Heart left ventricle (tissue), 16 donors: ENCODE measurements at regions not wholly inside any gene's neighbourhood (a gene's known extent, or its start where the extent isn't known, plus 50 kb on each side); places are given as distances from the start of the nearest gene placed in this dataset.

ENCODE experiments used
- ATAC-seq, 4 donors: fragments of 200-7000 bp; cut with Tn5 transposase; one replicate each; pipeline ENCODE4 v1.9.1; 2020 to 2022; ENCODE audit warnings: moderate library complexity in 4 of 4, mild to moderate bottlenecking in 3 of 4, moderate number of reproducible peaks in 1 of 4
- DNase-seq, 5 donors: peaks; one replicate each; pipeline ENCODE4 v3.0.0-alpha.2; 2020
- H3K27ac ChIP-seq, 12 donors: fragments of 200-600 bp; sonication (generic) in 4 of 12; one replicate each; pipeline versions ENCODE4 v1.5.0 to v1.8.0; 2016 to 2022; ENCODE audit warnings: mild to moderate bottlenecking in 2 of 12
- H3K27me3 ChIP-seq, 9 donors: fragments of 200-600 bp; sonication (generic) in 2 of 9; one replicate each; pipeline versions ENCODE4 v1.5.1 to v1.8.0; 2016 to 2022; ENCODE audit warnings: mild to moderate bottlenecking in 3 of 9
- H3K36me3 ChIP-seq, 9 donors: fragments of 200-600 bp; sonication (generic) in 2 of 9; one replicate each; pipeline versions ENCODE4 v1.5.0 to v1.8.0; 2018 to 2022; ENCODE audit warnings: mild to moderate bottlenecking in 2 of 9
- H3K4me1 ChIP-seq, 12 donors: fragments of 200-600 bp; sonication (generic) in 4 of 12; one replicate each; pipeline versions ENCODE4 v1.5.0 to v1.8.0; 2016 to 2022; ENCODE audit warnings: mild to moderate bottlenecking in 3 of 12
- H3K4me3 ChIP-seq, 12 donors: fragments of 200-600 bp; sonication (generic) in 4 of 12; one replicate each; pipeline versions ENCODE4 v1.5.0 to v1.8.0; 2017 to 2022; ENCODE audit warnings: mild to moderate bottlenecking in 9 of 12, moderate library complexity in 4 of 12
- H3K9me3 ChIP-seq, 12 donors: fragments of 200-600 bp; sonication (generic) in 4 of 12; one replicate each; pipeline versions ENCODE4 v1.5.0 to v1.8.0; 2016 to 2022; ENCODE audit warnings: mild to moderate bottlenecking in 1 of 12
- POLR2A ChIP-seq, 2 donors: fragments of 450-650 bp; IDR thresholded peaks; one replicate each; pipeline ENCODE4 v1.6.1; 2017; ENCODE audit warnings: antibody characterized with exemption in 2 of 2, mild to moderate bottlenecking in 2 of 2, moderate library complexity in 2 of 2
- WGBS, 4 donors: extraction: QIAGEN DNeasy Blood & Tissue Kit in 2 of 4; methylation state at CpG; one replicate each; pipeline versions ENCODE4 v1.1.5 to v1.1.7; 2013 to 2018; 5-methylcytosine and 5-hydroxymethylcytosine counted together
- intact Hi-C, 10 donors: fragments of 100-400 bp; cut with DNase I; formaldehyde crosslinking; loops; one replicate each; pipeline versions ENCODE4 v1.11.1 to v1.14.2; 2022
- TF ChIP-seq, protein P1 (sequence below), 12 donors: fragments of 200-600 bp; sonication (generic) in 4 of 12; IDR thresholded peaks; one replicate each; pipeline versions ENCODE4 v1.5.0 to v1.8.0; 2018 to 2022; ENCODE audit warnings: antibody characterized with exemption in 12 of 12, mild to moderate bottlenecking in 5 of 12
- donor health status: ischemic (EF 13 %, LVEDD 7.1; RV severe dilation, severe dysfunction).
- donor health status: healthy with polysubstance abuse.
- donor health status: DM: no; HTN: yes; CAD: no.
- donor health status: DM: no; HTN: no; CAD: no.
- donor health status: ischemic (EF 25% LVEDD 6.9; RV normal size, moderate dysfunction).
- donor health status: ischemic (EF 25% LVEDD 5.7; RV mildly dilated, moderate dysfunction).
- donor health status: healthy.
- donor health status: DM: yes; HTN: yes; CAD: no.
- donor health status: ischemic (EF 35%, LVEDD 5.7; RV mildly dilated, moderate dysfunction).
- donor health status: nonischemic (EF 11% LVEDD 7.7; RV severe dilation, severe dysfunction).
- donor health status: DM: yes; HTN: yes; CAD: no.
- donor health status: PGD.
- donor health status: ischemic (EF 29% LVEDD 5.4; RV normal size, mild dysfunction).
- donor health status: nonischemic (EF 23%, LVEDD 6.1; RV moderate dilation, normal function).

DNA sequence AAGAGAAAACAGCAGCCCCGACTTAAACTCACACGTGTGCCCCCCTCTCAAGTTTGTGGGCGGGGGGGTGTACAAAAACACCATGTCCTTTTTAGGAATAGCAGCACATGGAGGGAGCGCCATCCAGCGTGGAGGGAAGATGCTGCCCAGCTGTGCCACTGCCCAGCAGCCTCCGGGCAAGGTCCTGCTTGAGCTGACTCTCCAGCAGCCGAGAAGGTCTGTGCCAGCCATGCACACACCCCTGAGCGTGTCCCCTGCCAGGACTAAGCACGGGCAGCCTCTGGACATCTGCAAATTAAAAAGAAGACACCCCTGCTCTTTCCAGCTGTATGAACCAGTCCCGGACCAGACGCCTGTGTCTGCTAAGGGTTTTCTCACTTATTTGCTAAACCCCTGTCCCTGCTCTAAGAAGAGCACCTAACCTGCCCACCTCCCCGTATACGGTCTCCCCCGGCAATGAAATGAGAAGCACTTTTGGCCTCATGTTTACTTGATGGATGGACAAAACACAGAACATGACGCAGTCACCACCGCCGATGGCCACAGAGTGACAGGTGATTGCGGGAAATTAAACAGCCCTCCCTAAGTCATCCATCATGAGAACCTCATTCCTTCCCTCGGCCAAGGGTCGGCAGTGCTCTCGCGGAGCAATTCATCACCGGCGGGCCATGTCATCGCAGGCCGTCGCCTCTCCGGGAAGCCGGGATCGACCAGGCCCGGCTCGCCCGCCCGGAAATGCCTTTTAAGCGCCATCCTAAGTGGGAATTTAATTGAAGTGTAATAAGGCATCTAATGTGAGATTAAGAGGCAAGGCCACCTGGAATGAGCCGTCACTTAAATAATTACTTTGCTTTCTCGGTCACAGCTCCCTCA is 96.9 kb downstream of the OLFM1 start:
- Histone ChIP-seq H3K27ac (no peak overlapping the region), H3K4me3 (no peak overlapping the region), H3K27me3 (peaks cover 3 to 74% (median 17%) of the 10 kb centered on the region in 9 donors), H3K4me1 (peaks cover 0 to 15% (median 9%) of the 10 kb centered on the region in 12 donors), H3K36me3 (no peaks in the 10 kb centered on the region), H3K9me3 (no peaks in the 10 kb centered on the region)
- ATAC-seq (no peak), DNase-seq (no peak)
- intact Hi-C loops, result no loop called here
- 35 to 50% (median 40%) methylated on average over 36 to 37 of the region's 37 CpGs for WGBS, 4 donors
- TF ChIP-seq, protein P1, sequence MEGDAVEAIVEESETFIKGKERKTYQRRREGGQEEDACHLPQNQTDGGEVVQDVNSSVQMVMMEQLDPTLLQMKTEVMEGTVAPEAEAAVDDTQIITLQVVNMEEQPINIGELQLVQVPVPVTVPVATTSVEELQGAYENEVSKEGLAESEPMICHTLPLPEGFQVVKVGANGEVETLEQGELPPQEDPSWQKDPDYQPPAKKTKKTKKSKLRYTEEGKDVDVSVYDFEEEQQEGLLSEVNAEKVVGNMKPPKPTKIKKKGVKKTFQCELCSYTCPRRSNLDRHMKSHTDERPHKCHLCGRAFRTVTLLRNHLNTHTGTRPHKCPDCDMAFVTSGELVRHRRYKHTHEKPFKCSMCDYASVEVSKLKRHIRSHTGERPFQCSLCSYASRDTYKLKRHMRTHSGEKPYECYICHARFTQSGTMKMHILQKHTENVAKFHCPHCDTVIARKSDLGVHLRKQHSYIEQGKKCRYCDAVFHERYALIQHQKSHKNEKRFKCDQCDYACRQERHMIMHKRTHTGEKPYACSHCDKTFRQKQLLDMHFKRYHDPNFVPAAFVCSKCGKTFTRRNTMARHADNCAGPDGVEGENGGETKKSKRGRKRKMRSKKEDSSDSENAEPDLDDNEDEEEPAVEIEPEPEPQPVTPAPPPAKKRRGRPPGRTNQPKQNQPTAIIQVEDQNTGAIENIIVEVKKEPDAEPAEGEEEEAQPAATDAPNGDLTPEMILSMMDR (IDR thresholded peaks at IDR 0.05), result no peak
- TF ChIP-seq POLR2A (IDR thresholded peaks at IDR 0.05), result no peak

DNA sequence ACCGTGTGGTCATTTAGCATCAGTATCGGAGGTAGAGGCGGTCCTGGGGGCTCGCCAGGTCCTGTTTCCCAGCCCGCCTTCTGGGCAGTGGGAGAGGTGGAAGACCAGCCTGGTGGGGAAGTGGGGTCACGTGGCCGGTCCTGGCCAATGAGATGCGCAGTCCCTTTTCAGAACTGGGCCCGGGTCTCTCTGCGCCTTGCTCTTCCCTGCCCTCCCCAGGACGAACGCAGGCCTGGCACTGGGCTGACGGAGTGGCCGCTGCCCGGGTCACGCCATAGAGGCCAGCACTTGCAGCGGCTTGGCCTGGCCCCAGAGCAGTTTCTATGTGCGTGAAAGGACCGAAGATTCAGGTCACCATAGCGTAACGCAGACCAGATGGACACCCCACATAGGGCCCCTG is 97.6 kb downstream of the OLFM1 start:
- 65 to 86% (median 85%) methylated on average over 6 to 21 of the region's 21 CpGs for whole genome bisulfite sequencing, 4 donors
- peaks cover 3 to 71% (median 17%) of the 10 kb centered on the region in 9 donors for H3K27me3 ChIP-seq
- no peak for TF ChIP-seq POLR2A (IDR thresholded peaks at IDR 0.05)
- TF ChIP-seq, protein P1 (IDR thresholded peaks at IDR 0.05), result no peak

DNA sequence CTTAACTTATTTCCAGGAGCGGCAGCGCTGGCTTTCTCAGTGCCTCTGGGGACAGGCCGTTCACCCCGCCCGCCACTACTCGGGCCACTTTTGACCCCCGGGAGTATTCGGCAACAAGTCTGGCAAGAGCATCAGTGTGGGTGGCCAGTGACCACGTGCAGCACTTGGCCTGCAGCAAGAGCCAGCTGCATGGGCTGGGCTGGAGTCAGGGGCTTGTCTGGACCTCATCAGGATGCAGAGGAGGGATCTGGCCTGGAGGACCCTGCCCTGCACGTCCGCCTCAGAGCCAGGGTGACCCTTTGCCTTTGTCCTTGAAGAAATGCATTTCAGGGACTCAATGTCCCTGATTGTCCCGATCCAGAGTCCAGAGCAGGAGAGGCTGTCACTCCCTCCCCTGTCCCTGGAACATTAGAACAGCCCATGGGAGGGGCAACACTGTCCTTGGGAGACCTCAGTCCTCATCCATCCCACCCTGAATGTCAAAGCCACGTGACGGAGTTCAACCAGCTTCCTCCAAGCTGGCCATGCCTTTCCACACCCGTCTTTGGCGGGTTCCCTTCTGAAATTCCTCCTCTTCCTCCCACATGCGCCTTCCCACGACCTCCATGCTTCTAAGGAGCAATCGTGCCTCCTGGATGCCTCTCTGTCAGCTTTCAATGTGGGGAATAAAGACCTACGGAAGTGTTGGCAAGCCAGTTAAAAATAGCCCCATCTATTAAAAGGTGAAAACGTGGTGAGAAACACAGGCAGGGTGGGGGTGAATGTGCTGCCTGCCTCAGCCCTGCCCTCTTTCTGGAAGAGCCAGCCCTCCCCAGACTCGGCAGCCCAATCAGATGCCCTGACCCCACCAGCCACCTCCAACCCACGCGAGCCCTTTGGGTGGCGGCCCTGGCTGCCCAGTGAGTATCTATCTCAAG is 99.0 kb downstream of the OLFM1 start:
- 22 to 28% (median 26%) methylated on average over 24 to 25 of the region's 25 CpGs for WGBS, 4 donors
- H3K4me3 ChIP-seq, result no peak overlapping the region
- H3K27ac ChIP-seq, result no peak overlapping the region
- no peaks in the 10 kb centered on the region for H3K9me3 ChIP-seq
- peaks cover 0 to 15% (median 9%) of the 10 kb centered on the region in 12 donors for H3K4me1 ChIP-seq
- no peaks in the 10 kb centered on the region for H3K36me3 ChIP-seq
- ATAC-seq, result peak in 3 of 4 donors; percentile 44 to 76 (median 47)
- peak in 1 of 5 donors; percentile 51 for DNase-seq
- intact Hi-C loops, result no loop called here
- peaks cover 3 to 66% (median 17%) of the 10 kb centered on the region in 9 donors for H3K27me3 ChIP-seq
- no peak for TF ChIP-seq POLR2A (IDR thresholded peaks at IDR 0.05)
- TF ChIP-seq, protein P1 (IDR thresholded peaks at IDR 0.05), result no peak

More for the DNA sequence above, 97.6 kb downstream of the OLFM1 start:
- DNase-seq, result no peak
- H3K4me1 ChIP-seq, result peaks cover 0 to 15% (median 9%) of the 10 kb centered on the region in 12 donors
- no peak for ATAC-seq
- H3K9me3 ChIP-seq, result no peaks in the 10 kb centered on the region
- H3K36me3 ChIP-seq, result no peaks in the 10 kb centered on the region
- H3K27ac ChIP-seq, result no peak overlapping the region
- intact Hi-C loops, result no loop called here
- H3K4me3 ChIP-seq, result no peak overlapping the region

DNA sequence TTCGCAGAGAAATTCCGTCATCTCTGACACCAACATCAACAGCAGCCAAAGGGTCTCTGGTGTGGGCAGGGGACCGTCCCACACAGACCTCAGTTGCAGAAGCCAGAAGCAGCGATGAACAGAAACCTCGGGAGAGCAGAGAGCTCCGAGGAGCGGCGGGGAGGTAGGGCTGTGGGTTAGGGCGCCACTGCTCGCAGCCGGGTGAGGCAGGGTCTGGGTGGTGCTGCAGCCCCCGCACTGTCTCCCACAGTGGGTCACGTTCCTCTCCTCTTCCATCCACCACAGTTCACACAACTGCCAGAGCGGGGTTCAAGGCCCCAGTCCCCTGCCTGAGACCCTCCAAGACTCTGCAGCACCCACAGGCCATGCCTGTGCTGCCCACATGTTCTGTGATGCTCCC is 99.9 kb downstream of the OLFM1 start:
- Histone ChIP-seq H3K27ac (no peak overlapping the region), H3K36me3 (no peaks in the 10 kb centered on the region), H3K9me3 (no peaks in the 10 kb centered on the region), H3K4me3 (no peak overlapping the region), H3K27me3 (peaks cover 5 to 68% (median 17%) of the 10 kb centered on the region in 9 donors), H3K4me1 (peaks cover 0 to 15% (median 9%) of the 10 kb centered on the region in 12 donors)
- no peak for DNase-seq
- intact Hi-C loops, result no loop called here
- 57 to 81% (median 62%) methylated on average over 12 to 14 of the region's 14 CpGs for WGBS, 4 donors
- TF ChIP-seq, protein P1 (IDR thresholded peaks at IDR 0.05), result no peak
- no peak for TF ChIP-seq POLR2A (IDR thresholded peaks at IDR 0.05)
- no peak for ATAC-seq
